ENCODE measurements at regions not wholly inside any gene's neighbourhood (a gene's known extent, or its start where the extent isn't known, plus 50 kb on each side); places are given as distances from the start of the nearest gene placed in this dataset.
A peak's percentile ranks its signal among the peaks of the same experiment; 100 is the strongest.

DNA sequence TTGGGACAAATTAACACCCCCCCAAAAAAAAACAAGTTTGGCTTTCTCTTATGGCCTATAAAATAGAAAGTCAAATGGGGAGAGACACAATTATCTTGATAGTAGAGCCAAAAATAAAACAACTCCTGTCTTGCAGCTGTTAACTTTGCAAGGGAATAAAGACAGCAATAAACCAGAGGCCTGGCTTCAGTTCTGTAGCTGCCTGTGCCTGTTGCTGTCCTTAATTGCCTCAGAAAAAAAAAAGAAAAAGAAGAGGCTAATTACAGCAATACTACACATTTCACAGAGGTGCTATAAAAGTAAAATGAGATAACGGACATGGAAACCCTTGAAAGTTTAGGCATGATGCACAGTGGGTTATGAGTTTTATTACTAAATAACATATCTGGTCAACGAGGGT is 170.7 kb upstream of the IRX1 start:
- H3K36me3 Mint-ChIP-seq (ENCODE audit: insufficient read depth), result no peaks in the 10 kb centered on the region
- no peak overlapping the region for H3K4me3 Mint-ChIP-seq (ENCODE audit: low read depth)
- H3K27me3 Mint-ChIP-seq, result peaks cover 24% of the 10 kb centered on the region
- H3K9me3 Mint-ChIP-seq (ENCODE audit: low read depth), result peaks cover 4% of the 10 kb centered on the region
- no peak for DNase-seq (ENCODE audit: low spot score, unreplicated experiment)
- H3K27ac Mint-ChIP-seq, result no peak overlapping the region
- peaks cover 2% of the 10 kb centered on the region for H3K4me1 Mint-ChIP-seq (ENCODE audit: low read depth)
- TF ChIP-seq, protein P1, sequence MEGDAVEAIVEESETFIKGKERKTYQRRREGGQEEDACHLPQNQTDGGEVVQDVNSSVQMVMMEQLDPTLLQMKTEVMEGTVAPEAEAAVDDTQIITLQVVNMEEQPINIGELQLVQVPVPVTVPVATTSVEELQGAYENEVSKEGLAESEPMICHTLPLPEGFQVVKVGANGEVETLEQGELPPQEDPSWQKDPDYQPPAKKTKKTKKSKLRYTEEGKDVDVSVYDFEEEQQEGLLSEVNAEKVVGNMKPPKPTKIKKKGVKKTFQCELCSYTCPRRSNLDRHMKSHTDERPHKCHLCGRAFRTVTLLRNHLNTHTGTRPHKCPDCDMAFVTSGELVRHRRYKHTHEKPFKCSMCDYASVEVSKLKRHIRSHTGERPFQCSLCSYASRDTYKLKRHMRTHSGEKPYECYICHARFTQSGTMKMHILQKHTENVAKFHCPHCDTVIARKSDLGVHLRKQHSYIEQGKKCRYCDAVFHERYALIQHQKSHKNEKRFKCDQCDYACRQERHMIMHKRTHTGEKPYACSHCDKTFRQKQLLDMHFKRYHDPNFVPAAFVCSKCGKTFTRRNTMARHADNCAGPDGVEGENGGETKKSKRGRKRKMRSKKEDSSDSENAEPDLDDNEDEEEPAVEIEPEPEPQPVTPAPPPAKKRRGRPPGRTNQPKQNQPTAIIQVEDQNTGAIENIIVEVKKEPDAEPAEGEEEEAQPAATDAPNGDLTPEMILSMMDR (IDR thresholded peaks at IDR 0.05; ENCODE audit: unreplicated experiment), result no peak

DNA sequence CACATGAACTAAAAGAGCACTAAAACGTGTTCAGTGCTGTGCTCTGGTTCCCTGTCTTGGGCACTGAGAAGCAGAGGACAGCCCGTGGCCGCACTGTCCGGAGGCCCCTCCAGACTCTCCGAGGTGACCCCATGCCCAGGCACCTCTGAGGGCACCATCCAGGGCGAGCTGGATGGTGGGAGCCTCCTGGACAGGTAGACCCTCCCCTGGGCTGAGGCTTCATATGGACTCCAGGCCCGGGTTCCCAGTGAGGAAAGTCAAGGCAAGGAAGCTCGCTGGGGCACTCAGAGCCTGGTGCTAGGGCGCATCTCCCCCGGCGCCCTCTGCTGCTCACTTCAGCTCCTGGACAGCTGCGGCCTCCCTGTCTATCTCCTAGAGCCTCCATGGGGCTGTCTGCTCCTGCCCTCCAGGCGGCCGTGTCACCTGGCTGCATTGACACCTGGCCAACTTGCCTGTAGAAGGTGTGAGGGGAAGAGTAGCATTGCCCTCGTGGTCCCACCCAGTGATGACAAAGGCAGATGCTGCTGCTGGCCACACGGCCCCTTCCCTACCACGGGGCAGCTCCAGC is 178.2 kb upstream of the IRX1 start:
- H3K4me3 Mint-ChIP-seq (ENCODE audit: low read depth), result no peak overlapping the region
- TF ChIP-seq, protein P1 (IDR thresholded peaks at IDR 0.05; ENCODE audit: unreplicated experiment), result peak; percentile 31
- no peaks in the 10 kb centered on the region for H3K9me3 Mint-ChIP-seq (ENCODE audit: low read depth)
- no peaks in the 10 kb centered on the region for H3K4me1 Mint-ChIP-seq (ENCODE audit: low read depth)
- H3K27ac Mint-ChIP-seq, result no peak overlapping the region
- H3K36me3 Mint-ChIP-seq (ENCODE audit: insufficient read depth), result no peaks in the 10 kb centered on the region
- peaks cover 33% of the 10 kb centered on the region for H3K27me3 Mint-ChIP-seq
- DNase-seq (ENCODE audit: low spot score, unreplicated experiment), result no peak

DNA sequence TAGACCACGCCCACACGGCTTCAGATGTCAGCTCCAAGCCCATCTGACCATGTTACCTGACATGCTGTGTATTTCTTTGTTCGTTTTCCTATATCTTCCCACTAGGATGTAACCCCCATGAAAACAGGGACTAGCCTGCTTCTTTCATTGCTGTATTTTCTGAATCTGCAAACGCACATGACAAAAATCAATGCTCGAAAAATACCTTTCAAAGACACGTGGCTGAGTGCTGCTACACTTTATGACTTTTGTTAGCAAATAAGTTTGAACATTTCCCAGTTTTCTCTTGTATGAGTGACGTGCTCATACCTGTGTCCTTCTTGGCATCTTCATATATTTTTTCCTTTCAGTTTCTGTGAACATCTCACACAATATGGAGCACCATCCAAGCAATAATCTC is 181.3 kb upstream of the IRX1 start:
- Mint-ChIP-seq H3K4me3 (ENCODE audit: low read depth) (no peak overlapping the region), H3K9me3 (ENCODE audit: low read depth) (peaks cover 17% of the 10 kb centered on the region), H3K4me1 (ENCODE audit: low read depth) (no peaks in the 10 kb centered on the region), H3K27ac (no peak overlapping the region), H3K36me3 (ENCODE audit: insufficient read depth) (no peaks in the 10 kb centered on the region), H3K27me3 (peaks cover 20% of the 10 kb centered on the region)
- TF ChIP-seq, protein P1 (IDR thresholded peaks at IDR 0.05; ENCODE audit: unreplicated experiment), result no peak
- no peak for DNase-seq (ENCODE audit: low spot score, unreplicated experiment)

DNA sequence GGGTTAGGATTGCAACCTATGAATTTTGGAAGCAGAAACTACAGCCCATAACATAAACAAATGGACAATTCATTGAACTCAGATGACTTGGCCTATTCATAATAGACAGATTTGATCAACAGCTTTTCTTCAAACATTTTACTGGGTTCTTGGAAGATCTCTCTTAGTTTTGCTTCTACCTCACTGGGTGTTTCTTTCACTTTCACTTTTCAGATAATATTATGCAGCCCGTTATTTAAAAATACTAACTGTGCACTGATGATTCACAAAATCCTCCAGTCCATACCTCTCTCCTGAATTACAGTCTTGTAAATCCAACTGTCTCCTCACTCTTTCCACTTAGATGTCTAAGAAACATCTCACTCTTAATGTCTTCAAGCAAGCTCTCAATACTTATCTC is 183.5 kb upstream of the IRX1 start:
- DNase-seq (ENCODE audit: low spot score, unreplicated experiment), result no peak
- H3K4me3 Mint-ChIP-seq (ENCODE audit: low read depth), result no peak overlapping the region
- peaks cover 8% of the 10 kb centered on the region for H3K27me3 Mint-ChIP-seq
- H3K4me1 Mint-ChIP-seq (ENCODE audit: low read depth), result no peaks in the 10 kb centered on the region
- no peaks in the 10 kb centered on the region for H3K36me3 Mint-ChIP-seq (ENCODE audit: insufficient read depth)
- TF ChIP-seq, protein P1 (IDR thresholded peaks at IDR 0.05; ENCODE audit: unreplicated experiment), result no peak
- peaks cover 18% of the 10 kb centered on the region for H3K9me3 Mint-ChIP-seq (ENCODE audit: low read depth)
- H3K27ac Mint-ChIP-seq, result no peak overlapping the region

DNA sequence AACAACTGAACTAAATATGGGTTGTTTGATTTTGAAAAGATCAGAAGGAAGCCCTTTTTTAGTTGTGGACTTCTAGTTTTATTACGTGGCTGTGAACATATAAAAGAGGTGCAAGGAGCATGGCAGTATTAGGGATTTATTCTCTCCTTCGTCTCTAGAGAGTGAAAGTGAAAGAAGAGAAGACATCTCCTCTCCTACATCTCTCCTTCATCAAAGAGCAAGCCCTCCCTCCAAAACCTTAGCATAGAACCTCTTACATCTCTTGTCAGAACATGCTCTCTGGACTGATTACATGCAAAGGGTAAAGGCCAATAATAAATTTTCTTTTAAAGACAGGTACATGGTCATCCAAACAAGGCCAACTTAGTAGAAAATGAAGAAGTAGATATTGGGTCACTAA is 184.3 kb upstream of the IRX1 start:
- Mint-ChIP-seq H3K4me3 (ENCODE audit: low read depth) (no peak overlapping the region), H3K36me3 (ENCODE audit: insufficient read depth) (no peaks in the 10 kb centered on the region), H3K27ac (no peak overlapping the region), H3K4me1 (ENCODE audit: low read depth) (no peaks in the 10 kb centered on the region), H3K9me3 (ENCODE audit: low read depth) (peaks cover 24% of the 10 kb centered on the region), H3K27me3 (peaks cover 8% of the 10 kb centered on the region)
- TF ChIP-seq, protein P1 (IDR thresholded peaks at IDR 0.05; ENCODE audit: unreplicated experiment), result no peak
- DNase-seq (ENCODE audit: low spot score, unreplicated experiment), result no peak
